ENCODE measurements at regions not wholly inside any gene's neighbourhood (a gene's known extent, or its start where the extent isn't known, plus 50 kb on each side); places are given as distances from the start of the nearest gene placed in this dataset.
"Not testable (repeated sequence)": the region's sequence is repeated elsewhere in the genome, so short reads cannot be mapped to it uniquely, and the experiment has no call there.

GRCh38 chr3:150286390-150287147 is 121.5 kb upstream of the TSC22D2 start:
- no peak overlapping the region for H3K27ac ChIP-seq
- ATAC-seq (replicated peaks in 6 of 8) = peak in 4 of 8 experiments; percentile 41 to 80 (median 70)
- H3K4me3 ChIP-seq = no peak overlapping the region
- whole genome bisulfite sequencing, 10 experiments = 59 to 89% (median 71%) methylated on average over 1 to 6 of the region's 6 CpGs; no CpG with 5 or more reads in 1 of the 10 experiments
- no peaks in the 10 kb centered on the region for H3K4me1 ChIP-seq (replicated peaks in 1 of 2)
- in situ Hi-C loops (cut with MboI; ENCODE audit: low pct_unique_long_range_greater_than_20kb in 2 of 9, low sequenced_read_pairs in 9 of 9, unreplicated experiment in 9 of 9) = no loop called here

- Histone ChIP-seq H3K4me1 (replicated peaks in 1 of 2) (no peaks in the 10 kb centered on the region), H3K27ac (no peak overlapping the region), H3K4me3 (no peak overlapping the region)
- ATAC-seq (replicated peaks in 6 of 8) = no peak
- 75 to 92% (median 85%) methylated on average over 1 to 2 of the region's 2 CpGs; no CpG with 5 or more reads in 1 of the 10 experiments for WGBS, 10 experiments
- in situ Hi-C loops (cut with MboI; ENCODE audit: low pct_unique_long_range_greater_than_20kb in 2 of 9, low sequenced_read_pairs in 9 of 9, unreplicated experiment in 9 of 9) = no loop called here
These were observed 122.5 kb upstream of the TSC22D2 start for GRCh38 chr3:150285601-150286000.

GRCh38 chr3:150278843-150279381 is 129.2 kb upstream of the TSC22D2 start:
- H3K4me3 ChIP-seq = no peak overlapping the region
- 45 to 95% (median 82%) methylated on average over 3 to 7 of the region's 7 CpGs; no CpG with 5 or more reads in 1 of the 10 experiments for WGBS, 10 experiments
- in situ Hi-C loops (cut with MboI; ENCODE audit: low pct_unique_long_range_greater_than_20kb in 2 of 9, low sequenced_read_pairs in 9 of 9, unreplicated experiment in 9 of 9) = no loop called here
- peak in 1 of 8 experiments; percentile 69 for ATAC-seq (replicated peaks in 6 of 8)
- H3K27ac ChIP-seq = no peak overlapping the region
- no peaks in the 10 kb centered on the region for H3K4me1 ChIP-seq (replicated peaks in 1 of 2)

- H3K4me1 ChIP-seq (replicated peaks in 1 of 2) = no peaks in the 10 kb centered on the region
- H3K27ac ChIP-seq = no peak overlapping the region
- ATAC-seq (replicated peaks in 6 of 8) = no peak
- in situ Hi-C loops (cut with MboI; ENCODE audit: low pct_unique_long_range_greater_than_20kb in 2 of 9, low sequenced_read_pairs in 9 of 9, unreplicated experiment in 9 of 9) = no loop called here
- no peak overlapping the region for H3K4me3 ChIP-seq
These were observed 129.9 kb upstream of the TSC22D2 start for GRCh38 chr3:150278195-150278594.

GRCh38 chr3:150277444-150277843 is 130.7 kb upstream of the TSC22D2 start:
- Histone ChIP-seq H3K27ac (no peak overlapping the region), H3K4me1 (replicated peaks in 1 of 2) (no peaks in the 10 kb centered on the region), H3K4me3 (no peak overlapping the region)
- no peak for ATAC-seq (replicated peaks in 6 of 8)
- in situ Hi-C loops (cut with MboI; ENCODE audit: low pct_unique_long_range_greater_than_20kb in 2 of 9, low sequenced_read_pairs in 9 of 9, unreplicated experiment in 9 of 9) = no loop called here

- ATAC-seq (replicated peaks in 6 of 8) = no peak
- H3K27ac ChIP-seq = no peak overlapping the region
- 6 to 92% (median 74%) methylated on average over 1 to 3 of the region's 3 CpGs; no CpG with 5 or more reads in 1 of the 10 experiments for WGBS, 10 experiments
- no peaks in the 10 kb centered on the region for H3K4me1 ChIP-seq (replicated peaks in 1 of 2)
- in situ Hi-C loops (cut with MboI; ENCODE audit: low pct_unique_long_range_greater_than_20kb in 2 of 9, low sequenced_read_pairs in 9 of 9, unreplicated experiment in 9 of 9) = no loop called here
- H3K4me3 ChIP-seq = no peak overlapping the region
These were observed 132.2 kb upstream of the TSC22D2 start for GRCh38 chr3:150275941-150276340.

GRCh38 chr3:150274372-150274771 is 133.7 kb upstream of the TSC22D2 start:
- 72 to 100% (median 93%) methylated on average over 2 to 3 of the region's 3 CpGs; no CpG with 5 or more reads in 3 of the 10 experiments for WGBS, 10 experiments
- Histone ChIP-seq H3K4me1 (replicated peaks in 1 of 2) (no peaks in the 10 kb centered on the region), H3K27ac (no peak overlapping the region), H3K4me3 (no peak overlapping the region)
- ATAC-seq (replicated peaks in 6 of 8) = no peak
- in situ Hi-C loops (cut with MboI; ENCODE audit: low pct_unique_long_range_greater_than_20kb in 2 of 9, low sequenced_read_pairs in 9 of 9, unreplicated experiment in 9 of 9) = no loop called here

- Histone ChIP-seq H3K27ac (no peak overlapping the region), H3K4me1 (replicated peaks in 1 of 2) (peaks cover 0 to 3% of the 10 kb centered on the region in 2 donors), H3K4me3 (no peak overlapping the region)
- ATAC-seq (replicated peaks in 6 of 8) = no peak
- in situ Hi-C loops (cut with MboI; ENCODE audit: low pct_unique_long_range_greater_than_20kb in 2 of 9, low sequenced_read_pairs in 9 of 9, unreplicated experiment in 9 of 9) = no loop called here
- WGBS, 10 experiments = 0 to 93% (median 72%) methylated on average over 1 to 2 of the region's 2 CpGs
These were observed 134.7 kb upstream of the TSC22D2 start for GRCh38 chr3:150273396-150273795.

- in situ Hi-C loops (cut with MboI; ENCODE audit: low pct_unique_long_range_greater_than_20kb in 2 of 9, low sequenced_read_pairs in 9 of 9, unreplicated experiment in 9 of 9) = no loop called here
- ATAC-seq (replicated peaks in 6 of 8) = no peak
- Histone ChIP-seq H3K27ac (no peak overlapping the region), H3K4me1 (replicated peaks in 1 of 2) (peaks cover 0 to 3% of the 10 kb centered on the region in 2 donors), H3K4me3 (no peak overlapping the region)
These were observed 136.5 kb upstream of the TSC22D2 start for GRCh38 chr3:150271591-150271960.

GRCh38 chr3:150270883-150271590 is 137.1 kb upstream of the TSC22D2 start:
- in situ Hi-C loops (cut with MboI; ENCODE audit: low pct_unique_long_range_greater_than_20kb in 2 of 9, low sequenced_read_pairs in 9 of 9, unreplicated experiment in 9 of 9) = no loop called here
- ATAC-seq (replicated peaks in 6 of 8) = no peak
- Histone ChIP-seq H3K27ac (no peak overlapping the region), H3K4me1 (replicated peaks in 1 of 2) (peaks cover 0 to 3% of the 10 kb centered on the region in 2 donors), H3K4me3 (no peak overlapping the region)
- 72 to 100% (median 94%) methylated on average over 1 to 4 of the region's 4 CpGs for WGBS, 10 experiments

- H3K27ac ChIP-seq; H3K4me3 ChIP-seq; in situ Hi-C loops (cut with MboI; ENCODE audit: low pct_unique_long_range_greater_than_20kb in 2 of 9, low sequenced_read_pairs in 9 of 9, unreplicated experiment in 9 of 9); H3K4me1 ChIP-seq (replicated peaks in 1 of 2): not testable (repeated sequence)
- WGBS, 10 experiments = 0 to 90% (median 57%) methylated on average over 1 to 3 of the region's 3 CpGs; no CpG with 5 or more reads in 2 of the 10 experiments
- peak in 1 of 8 experiments; percentile 53 for ATAC-seq (replicated peaks in 6 of 8)
These were observed 137.7 kb upstream of the TSC22D2 start for GRCh38 chr3:150270444-150270843.

- ATAC-seq (replicated peaks in 6 of 8) = no peak
- WGBS, 10 experiments = 56 to 100% (median 93%) methylated on average over 1 to 3 of the region's 3 CpGs
- Histone ChIP-seq H3K4me3 (no peak overlapping the region), H3K4me1 (replicated peaks in 1 of 2) (peaks cover 0 to 3% of the 10 kb centered on the region in 2 donors), H3K27ac (no peak overlapping the region)
- in situ Hi-C loops (cut with MboI; ENCODE audit: low pct_unique_long_range_greater_than_20kb in 2 of 9, low sequenced_read_pairs in 9 of 9, unreplicated experiment in 9 of 9) = no loop called here
These were observed 138.6 kb upstream of the TSC22D2 start for GRCh38 chr3:150269526-150269925.

GRCh38 chr3:150268426-150269391 is 139.4 kb upstream of the TSC22D2 start:
- in situ Hi-C loops (cut with MboI; ENCODE audit: low pct_unique_long_range_greater_than_20kb in 2 of 9, low sequenced_read_pairs in 9 of 9, unreplicated experiment in 9 of 9) = no loop called here
- Histone ChIP-seq H3K27ac (no peak overlapping the region), H3K4me1 (replicated peaks in 1 of 2) (peaks cover 0 to 3% of the 10 kb centered on the region in 2 donors), H3K4me3 (no peak overlapping the region)
- 62 to 100% (median 85%) methylated on average over 2 to 5 of the region's 6 CpGs for WGBS, 10 experiments
- ATAC-seq (replicated peaks in 6 of 8) = peak in 7 of 8 experiments; percentile 22 to 82 (median 64)
